KG1 (cell line): ENCODE measurements at regions not wholly inside any gene's neighbourhood (a gene's known extent, or its start where the extent isn't known, plus 50 kb on each side); places are given as distances from the start of the nearest gene placed in this dataset.

Source experiments
- DNase-seq: peaks from one replicate; lab custom pipeline; 2025; lab: John Stamatoyannopoulos, UW

- no peak for DNase-seq
Measured at GRCh38 chr16:79297805-79298204, 302.7 kb downstream of the MAF start.

GRCh38 chr16:79297296-79297695 lies 303.2 kb downstream of the MAF start:
- no peak for DNase-seq

- no peak for DNase-seq
Measured at GRCh38 chr16:79296491-79296890, 304.0 kb downstream of the MAF start.

- no peak for DNase-seq
Measured at GRCh38 chr16:79295746-79296145, 304.8 kb downstream of the MAF start.

- DNase-seq: no peak
Measured at GRCh38 chr16:79295162-79295561, 305.4 kb downstream of the MAF start.

- DNase-seq: no peak
Measured at GRCh38 chr16:79294568-79294967, 306.0 kb downstream of the MAF start.

GRCh38 chr16:79293836-79294460 lies 306.6 kb downstream of the MAF start:
- DNase-seq: no peak

GRCh38 chr16:79288066-79288465 lies 312.5 kb downstream of the MAF start:
- no peak for DNase-seq

GRCh38 chr16:79287424-79287917 lies 313.1 kb downstream of the MAF start:
- DNase-seq: no peak

GRCh38 chr16:79286646-79287423 lies 313.7 kb downstream of the MAF start:
- no peak for DNase-seq

- no peak for DNase-seq
Measured at GRCh38 chr16:79284766-79285165, 315.8 kb downstream of the MAF start.

GRCh38 chr16:79283578-79283977 lies 317.0 kb downstream of the MAF start:
- no peak for DNase-seq

GRCh38 chr16:79282806-79283205 lies 317.7 kb downstream of the MAF start:
- DNase-seq: no peak

- DNase-seq: no peak
Measured at GRCh38 chr16:79278506-79278905, 322.0 kb downstream of the MAF start.

GRCh38 chr16:79276501-79276900 lies 324.0 kb downstream of the MAF start:
- DNase-seq: no peak

GRCh38 chr16:79274264-79274663 lies 326.3 kb downstream of the MAF start:
- no peak for DNase-seq

GRCh38 chr16:79272141-79272577 lies 328.4 kb downstream of the MAF start:
- no peak for DNase-seq

GRCh38 chr16:79271583-79271982 lies 329.0 kb downstream of the MAF start:
- DNase-seq: no peak

- DNase-seq: no peak
Measured at GRCh38 chr16:79270011-79270410, 330.5 kb downstream of the MAF start.

GRCh38 chr16:79269211-79269863 lies 331.2 kb downstream of the MAF start:
- no peak for DNase-seq

GRCh38 chr16:79267781-79268180 lies 332.8 kb downstream of the MAF start:
- no peak for DNase-seq

GRCh38 chr16:79267146-79267545 lies 333.4 kb downstream of the MAF start:
- DNase-seq: no peak

- no peak for DNase-seq
Measured at GRCh38 chr16:79265701-79266100, 334.8 kb downstream of the MAF start.
